Activated T-helper 9 cell treated with anti-CD3 and anti-CD28 coated beads, Interleukin-2, amount 50 U/mL, for 16 hours (primary cell): ENCODE measurements at regions not wholly inside any gene's neighbourhood (a gene's known extent, or its start where the extent isn't known, plus 50 kb on each side); places are given as distances from the start of the nearest gene placed in this dataset.
"Not testable (repeated sequence)": the region's sequence is repeated elsewhere in the genome, so short reads cannot be mapped to it uniquely, and the experiment has no call there.

ENCODE experiments used
- DNase-seq: peaks from one replicate; pipeline ENCODE4 v3.0.0-alpha.2; 2020; ENCODE audit warnings: low read depth

DNA sequence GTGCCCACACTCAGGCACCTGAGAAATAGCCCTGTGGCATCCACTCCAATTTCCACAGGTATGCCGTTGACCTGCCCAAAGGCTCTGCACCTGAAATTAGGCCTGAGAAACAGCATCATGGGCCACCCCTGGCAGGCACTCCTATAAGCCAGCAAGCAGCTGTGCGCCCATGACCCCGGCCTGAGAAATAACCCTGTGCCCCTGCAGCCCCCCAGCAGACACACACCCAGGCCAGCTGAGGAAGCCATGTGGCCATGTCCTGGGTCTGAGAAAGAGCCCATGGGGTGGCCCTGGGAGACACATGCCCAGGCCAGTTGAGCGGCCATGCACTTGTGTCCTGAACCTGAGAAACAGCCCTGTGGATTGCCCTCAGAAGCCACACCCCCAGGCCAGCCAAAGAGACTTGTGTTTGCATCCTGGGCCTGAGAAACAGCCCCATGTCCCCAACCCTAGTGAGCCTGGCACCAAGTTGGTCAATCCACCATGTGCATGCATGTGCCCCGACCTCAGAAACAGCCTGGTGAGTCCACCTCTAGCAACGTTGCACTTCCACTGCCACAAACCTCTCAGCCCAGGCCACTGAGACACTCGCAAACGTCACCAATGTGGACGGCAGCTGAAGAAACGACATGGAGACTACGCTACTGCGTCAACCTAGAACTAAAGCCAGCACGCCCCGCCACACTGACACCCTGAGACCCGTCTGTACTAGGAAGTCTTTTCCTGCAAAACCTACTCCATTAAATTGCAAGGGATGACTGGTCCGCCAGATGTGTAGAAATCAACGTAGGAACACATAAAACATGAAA, 411.9 kb downstream of the TMEM121 start:
- DNase-seq = no peak

DNA sequence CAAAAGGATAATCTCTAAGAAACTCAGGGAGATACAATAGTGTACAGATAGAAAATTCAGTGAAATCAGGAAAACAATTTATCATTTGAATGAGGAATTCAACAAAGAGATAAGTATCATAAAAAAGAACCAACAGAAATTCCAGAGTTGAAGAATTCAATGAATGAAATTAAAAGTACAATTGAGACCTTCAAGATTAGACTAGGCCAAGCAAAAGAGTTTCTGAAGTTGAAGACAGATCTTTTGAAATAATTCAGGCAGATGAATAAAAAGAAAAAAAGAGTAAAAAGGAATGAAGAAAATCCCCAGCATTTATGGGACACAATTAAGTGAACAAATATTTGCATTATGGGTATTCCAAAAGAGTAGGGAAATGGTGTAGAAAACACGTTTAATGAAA, 412.6 kb downstream of the TMEM121 start:
- DNase-seq = no peak

GRCh38 chr14:105939810-105940508, 413.6 kb downstream of the TMEM121 start:
- no peak for DNase-seq

DNA sequence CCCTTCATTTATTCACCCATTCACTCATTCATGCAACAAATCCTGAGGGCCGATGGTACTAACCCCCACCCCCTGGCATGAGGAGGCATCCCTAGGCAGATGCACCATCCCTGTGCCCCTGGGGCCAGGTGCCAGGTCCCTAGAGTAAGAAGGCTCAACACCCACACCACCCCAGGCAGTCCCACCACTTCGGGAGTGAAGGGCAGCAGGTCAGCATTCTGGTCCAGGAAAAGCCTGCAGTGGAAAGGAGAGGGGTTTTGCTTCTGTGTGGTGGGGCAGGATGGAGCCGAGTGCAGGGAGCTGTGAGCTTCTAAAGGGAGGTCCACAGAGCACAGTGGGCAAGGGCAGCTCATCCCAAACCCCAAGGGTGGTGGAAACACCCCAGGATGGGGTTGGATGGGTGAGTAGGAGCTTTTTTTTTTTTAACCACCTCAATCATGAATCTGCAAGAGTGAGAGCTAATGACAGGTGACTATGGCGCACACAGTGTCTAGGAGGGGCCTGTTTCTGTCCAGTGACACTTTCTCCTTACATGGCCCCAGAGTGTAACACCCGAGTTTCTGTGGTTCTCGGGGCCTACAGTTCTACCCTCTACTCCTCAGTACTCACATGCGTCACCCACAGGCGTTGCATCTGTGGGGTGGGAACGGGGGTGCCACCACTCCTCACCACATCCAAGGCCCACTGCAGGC, 414.3 kb downstream of the TMEM121 start:
- DNase-seq = no peak

- DNase-seq = no peak
Measured at GRCh38 chr14:105941226-105942166, 415.1 kb downstream of the TMEM121 start.

DNA sequence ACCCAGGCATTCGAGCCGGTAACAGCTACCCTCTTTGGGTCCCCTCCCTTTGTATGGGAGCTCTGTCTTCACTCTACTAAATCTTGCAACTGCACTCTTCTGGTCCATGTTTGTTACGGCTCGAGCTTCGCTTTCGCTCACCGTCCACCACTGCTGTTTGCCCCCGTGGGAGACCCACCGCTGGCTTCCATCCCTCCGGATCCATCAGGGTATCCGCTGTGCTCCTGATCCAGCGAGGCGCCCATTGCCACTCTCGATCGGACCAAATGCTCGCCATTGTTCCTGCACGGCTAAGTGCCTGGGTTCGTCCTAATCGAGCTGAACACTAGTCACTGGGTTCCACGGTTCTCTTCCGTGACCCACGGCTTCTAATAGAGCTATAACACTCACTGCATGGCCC, 416.3 kb downstream of the TMEM121 start:
- not testable (repeated sequence) for DNase-seq

- DNase-seq = no peak
Measured at GRCh38 chr14:105943973-105944602, 417.7 kb downstream of the TMEM121 start.

DNA sequence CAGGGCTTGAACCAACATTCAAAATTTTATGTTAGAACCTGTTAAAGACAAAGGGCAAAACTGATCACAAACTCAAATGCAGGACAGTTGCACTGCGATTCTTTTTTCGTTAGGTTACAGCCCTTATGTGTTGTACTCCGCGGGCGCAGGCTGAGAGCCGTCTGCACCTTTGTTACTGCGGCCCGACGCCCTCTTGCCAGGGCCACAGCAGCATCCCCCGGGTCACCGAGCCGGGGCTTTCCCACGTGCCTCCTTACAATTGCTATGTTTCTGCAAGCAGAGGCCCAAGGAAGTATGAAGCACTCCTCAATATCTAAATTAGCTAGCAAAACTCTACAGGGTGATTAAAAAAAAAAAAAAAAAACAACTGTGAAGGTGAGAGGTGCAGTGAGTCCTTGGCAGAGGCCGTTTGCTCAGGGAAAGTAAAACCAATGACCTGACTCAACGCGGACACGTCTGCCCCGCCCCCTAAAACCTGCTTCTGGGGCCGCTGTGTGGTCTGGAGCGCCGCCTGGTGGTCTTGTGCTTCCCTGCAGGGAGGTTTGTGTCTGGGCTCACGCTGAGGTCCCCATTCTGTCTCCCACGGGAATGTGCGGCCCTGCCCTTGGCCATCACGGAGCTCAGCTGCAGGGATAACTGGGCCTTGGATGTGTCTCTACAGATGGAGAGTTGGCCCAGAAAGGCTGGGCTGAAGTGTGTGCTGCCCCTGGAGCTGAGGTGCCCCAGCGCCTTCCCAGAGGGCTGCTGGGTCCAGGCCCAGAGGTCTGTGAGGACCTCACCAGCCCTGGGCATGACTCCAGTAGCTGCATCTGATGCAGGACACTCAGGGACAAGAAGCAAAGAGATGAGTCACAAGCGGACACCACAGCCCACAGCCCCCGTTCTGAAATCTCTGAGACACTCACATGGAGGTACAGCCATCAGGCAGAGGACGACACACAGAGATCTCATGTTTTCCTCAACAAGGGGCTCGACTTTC, 418.5 kb downstream of the TMEM121 start:
- DNase-seq = peak; percentile 66

DNA sequence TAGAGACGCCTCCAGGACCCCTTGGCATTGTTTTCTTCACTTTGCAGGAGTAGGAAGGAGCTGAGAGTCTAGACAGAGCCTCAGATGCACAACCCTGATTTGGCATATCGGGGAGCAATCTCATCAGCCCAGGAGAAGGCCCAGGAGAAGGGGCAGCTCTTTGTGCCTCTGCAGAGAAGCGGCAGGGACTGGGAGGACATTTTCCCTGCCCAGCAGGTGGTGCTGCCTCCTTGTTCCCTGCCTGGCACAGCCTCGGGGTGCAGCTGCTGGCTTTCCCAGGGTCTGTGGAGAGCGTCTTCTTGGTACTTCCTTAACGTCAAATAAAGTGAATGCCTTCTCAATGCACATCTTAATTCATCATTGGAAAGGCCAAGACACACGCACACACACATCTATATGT, 419.5 kb downstream of the TMEM121 start:
- DNase-seq = no peak

GRCh38 chr14:105947599-105947998, 421.2 kb downstream of the TMEM121 start:
- no peak for DNase-seq

DNA sequence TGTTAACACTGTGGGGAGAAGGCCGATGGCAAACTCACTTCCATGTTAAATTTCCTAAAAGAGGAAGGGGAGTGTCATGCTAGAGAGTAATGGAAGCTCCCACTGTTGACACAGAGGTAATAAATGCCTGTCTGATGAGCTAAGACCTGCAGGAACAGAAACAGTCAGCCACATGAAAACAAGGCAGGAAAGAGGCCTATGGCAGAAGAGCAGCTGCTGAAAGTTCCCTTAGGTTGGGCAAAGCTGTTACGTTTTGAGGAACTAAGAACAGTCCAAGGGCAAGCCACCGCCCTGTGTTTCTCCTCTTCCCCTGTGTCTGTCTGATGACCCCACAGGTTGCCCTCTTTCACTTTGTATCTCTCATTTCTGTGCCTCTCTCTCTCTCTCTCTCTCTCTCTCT, 422.6 kb downstream of the TMEM121 start:
- DNase-seq = not testable (repeated sequence)

GRCh38 chr14:105950364-105950892, 424.0 kb downstream of the TMEM121 start:
- not testable (repeated sequence) for DNase-seq

DNA sequence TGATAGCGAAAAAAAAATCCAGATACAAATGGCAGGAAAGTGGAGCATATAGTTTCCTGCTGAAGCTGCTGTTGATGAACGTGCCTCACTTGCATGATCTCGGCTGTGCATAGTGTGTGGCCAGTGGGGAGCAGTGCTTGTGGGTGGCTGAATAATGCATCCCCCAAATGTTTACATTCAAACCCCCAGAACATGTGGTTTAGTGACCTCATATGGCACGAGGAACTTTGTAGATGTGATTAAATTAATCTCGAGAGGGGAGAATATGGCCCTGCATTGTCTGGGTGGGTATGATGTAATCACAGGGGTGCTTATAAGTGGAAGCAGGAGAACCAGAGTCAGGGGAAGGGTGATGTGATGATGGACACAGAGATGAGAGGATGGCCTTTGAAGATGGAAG, 425.0 kb downstream of the TMEM121 start:
- no peak for DNase-seq

- DNase-seq = no peak
Measured at GRCh38 chr14:105952222-105952621, 425.8 kb downstream of the TMEM121 start.

- DNase-seq = no peak
Measured at GRCh38 chr14:105952826-105953225, 426.4 kb downstream of the TMEM121 start.

GRCh38 chr14:105961625-105962024, 435.2 kb downstream of the TMEM121 start:
- not testable (repeated sequence) for DNase-seq

GRCh38 chr14:105962532-105962931, 436.1 kb downstream of the TMEM121 start:
- no peak for DNase-seq

DNA sequence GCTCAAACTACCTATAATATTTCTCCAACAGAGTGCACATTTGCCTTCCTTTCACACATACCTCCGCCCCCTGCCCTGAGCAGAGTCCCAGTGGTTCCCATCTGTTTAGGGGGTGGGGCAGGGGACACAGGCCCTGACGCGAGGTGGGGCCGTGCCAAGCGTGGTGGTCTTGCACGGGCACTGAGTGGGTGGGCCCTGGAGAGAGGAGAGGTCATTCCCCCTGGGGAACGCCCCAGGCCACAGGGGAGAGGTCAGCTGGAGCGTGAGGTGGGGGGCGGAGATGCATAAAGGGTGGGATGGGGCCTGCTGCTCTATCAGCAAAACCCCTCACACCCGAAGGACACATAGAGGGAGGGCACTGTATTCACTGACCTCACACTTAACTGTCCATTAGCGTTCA, 441.9 kb downstream of the TMEM121 start:
- no peak for DNase-seq

GRCh38 chr14:105969026-105969425, 442.6 kb downstream of the TMEM121 start:
- DNase-seq = not testable (repeated sequence)

DNA sequence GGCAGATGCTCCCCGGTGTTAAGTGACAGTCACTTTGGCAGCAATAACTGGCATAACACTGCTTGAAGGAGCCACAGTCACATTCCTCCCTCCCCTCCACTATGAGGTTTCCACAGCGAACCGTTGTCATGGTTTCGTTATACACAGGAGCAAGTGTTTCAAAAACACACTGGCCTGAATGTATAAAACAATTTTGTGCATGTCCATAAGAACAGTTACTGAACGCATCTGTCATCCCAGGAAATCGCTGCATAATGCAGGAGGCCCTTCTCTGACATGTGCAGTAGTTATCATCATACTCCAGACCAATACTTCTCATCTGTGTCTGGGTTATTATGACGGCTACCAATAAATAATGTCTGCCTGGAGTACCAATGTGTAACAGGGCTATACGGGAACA, 444.4 kb downstream of the TMEM121 start:
- DNase-seq = not testable (repeated sequence)
